Keratinocyte (primary cell): ENCODE measurements at regions not wholly inside any gene's neighbourhood (a gene's known extent, or its start where the extent isn't known, plus 50 kb on each side); places are given as distances from the start of the nearest gene placed in this dataset.

Source experiments
- DNase-seq: peaks from one replicate; pipeline ENCODE4 v3.0.0-alpha.2; 2011; ENCODE audit warnings: low read depth, missing footprints, low spot score
- FAIRE-seq: peaks from 2 replicates; lab custom pipeline; 2011; peaks lifted over from hg19 to GRCh38; lab: Jason Lieb, UNC
- H2AFZ ChIP-seq: 2 replicates; pipeline ENCODE4 v1.6.0; 2012; ENCODE audit warnings: low read length, control low read depth, inconsistent platforms; ENCODE audit not compliant: control insufficient read depth
- H3K27ac ChIP-seq: 2 replicates; pipeline ENCODE4 v1.5.1; 2011; ENCODE audit warnings: low read length; ENCODE audit not compliant: control insufficient read depth, insufficient read depth
- H3K27me3 ChIP-seq: 3 replicates; pipeline ENCODE4 v1.6.0; 2011; ENCODE audit warnings: low read length; ENCODE audit not compliant: control insufficient read depth, insufficient read depth; ENCODE audit errors: extremely low read depth
- H3K36me3 ChIP-seq, 2 experiments: 2 replicates in 1 of 2; 3 replicates in 1 of 2; pipeline ENCODE4 v1.5.1; 2011; ENCODE audit warnings: low read length in 2 of 2, mild to moderate bottlenecking in 1 of 2; ENCODE audit not compliant: control insufficient read depth in 2 of 2, insufficient read depth in 2 of 2; ENCODE audit errors: extremely low read depth in 1 of 2
- H3K4me1 ChIP-seq: 3 replicates; pipeline ENCODE4 v1.5.1; 2011; ENCODE audit warnings: low read length; ENCODE audit not compliant: control insufficient read depth, insufficient read depth; ENCODE audit errors: extremely low read depth
- H3K4me2 ChIP-seq: 3 replicates; pipeline ENCODE4 v1.6.0; 2011; ENCODE audit warnings: low read depth, low read length; ENCODE audit not compliant: control insufficient read depth, insufficient read depth; ENCODE audit errors: extremely low read depth
- H3K4me3 ChIP-seq, 3 experiments: fragments of 200-600 bp in 1 of 3; sonication (generic) in 1 of 3; 2 replicates in 2 of 3; 3 replicates in 1 of 3; pipeline ENCODE4 v1.5.1; 2011 to 2016; ENCODE audit warnings: low read length in 3 of 3, mild to moderate bottlenecking in 3 of 3, control low read depth in 2 of 3, inconsistent platforms in 1 of 3, low read depth in 1 of 3, mixed read lengths in 1 of 3, mixed run types in 1 of 3, moderate library complexity in 1 of 3; ENCODE audit not compliant: control insufficient read depth in 2 of 3, insufficient read depth in 2 of 3; ENCODE audit errors: extremely low read depth in 1 of 3
- H3K79me2 ChIP-seq: 2 replicates; pipeline ENCODE4 v1.6.0; 2012; ENCODE audit warnings: low read length; ENCODE audit not compliant: control insufficient read depth, insufficient read depth
- H3K9ac ChIP-seq: 3 replicates; pipeline ENCODE4 v1.6.0; 2011; ENCODE audit warnings: low read length; ENCODE audit not compliant: control insufficient read depth, insufficient read depth; ENCODE audit errors: extremely low read depth
- H3K9me1 ChIP-seq: 3 replicates; pipeline ENCODE4 v1.6.0; 2011; ENCODE audit warnings: low read length; ENCODE audit not compliant: control insufficient read depth, insufficient read depth; ENCODE audit errors: extremely low read depth
- H3K9me3 ChIP-seq: 2 replicates; pipeline ENCODE4 v1.5.1; 2012; ENCODE audit warnings: low read depth, low read length; ENCODE audit not compliant: control insufficient read depth
- H4K20me1 ChIP-seq: 3 replicates; pipeline ENCODE4 v1.6.0; 2011; ENCODE audit warnings: low read length; ENCODE audit not compliant: control insufficient read depth, insufficient read depth; ENCODE audit errors: extremely low read depth
- EZH2 ChIP-seq: IDR thresholded peaks from one replicate; pipeline ENCODE4 v1.6.1; 2012; ENCODE audit warnings: inconsistent platforms, mild to moderate bottlenecking, low read length, moderate library complexity
- dilution Hi-C: fragments of 300-500 bp; cut with MboI; formaldehyde crosslinking; loops from one replicate; pipeline ENCODE4 v1.7.0; 2020; ENCODE audit warnings: low sequenced_read_pairs; ENCODE audit not compliant: extremely low pct_ligation_motif_present
- TF ChIP-seq, protein P1 (sequence below), 3 experiments: IDR thresholded peaks in 1 of 3; conservative IDR thresholded peaks in 1 of 3; optimal IDR thresholded peaks in 1 of 3; 2 replicates in 2 of 3; 3 replicates in 1 of 3; pipeline versions ENCODE3 to v1.5.1; 2011; ENCODE audit warnings: low read length in 3 of 3, mild to moderate bottlenecking in 3 of 3, moderate library complexity in 2 of 3, control low read depth in 1 of 3, inconsistent platforms in 1 of 3; ENCODE audit not compliant: insufficient read depth in 2 of 3; ENCODE audit errors: extremely low read depth in 1 of 3

DNA sequence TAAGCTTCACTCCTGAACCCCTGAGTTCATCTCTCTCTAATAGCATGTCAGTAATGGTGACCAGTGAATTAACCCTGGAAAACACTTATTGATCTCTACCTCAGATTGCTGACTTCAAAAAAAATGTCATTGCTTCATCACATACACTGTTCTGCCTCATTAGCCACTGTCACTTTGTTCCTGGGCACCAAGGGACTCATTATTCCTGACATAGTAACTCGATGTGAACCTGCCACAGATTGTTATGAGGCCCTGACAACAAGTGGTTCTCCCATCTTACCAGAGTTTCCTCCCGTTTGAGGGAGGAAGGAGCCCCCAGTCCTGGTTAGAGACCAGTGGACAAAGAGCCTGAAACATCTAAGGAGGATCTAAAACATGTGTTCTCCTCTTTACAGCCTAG, 403.3 kb upstream of the SMIM21 start:
- Histone ChIP-seq H3K4me1 (no peaks in the 10 kb centered on the region), H3K4me3 (no peak overlapping the region), H3K9me3 (no peaks in the 10 kb centered on the region), H3K4me2 (no peak overlapping the region), H3K9ac (no peak overlapping the region), H3K27me3 (no peaks in the 10 kb centered on the region), H3K9me1 (no peaks in the 10 kb centered on the region), H2AFZ (no peak overlapping the region), H3K27ac (no peak overlapping the region), H3K36me3 (no peaks in the 10 kb centered on the region), H4K20me1 (no peaks in the 10 kb centered on the region), H3K79me2 (no peaks in the 10 kb centered on the region)
- dilution Hi-C loops = no loop called here
- no peak for DNase-seq
- no peak for FAIRE-seq
- no peak for TF ChIP-seq EZH2
- TF ChIP-seq, protein P1, sequence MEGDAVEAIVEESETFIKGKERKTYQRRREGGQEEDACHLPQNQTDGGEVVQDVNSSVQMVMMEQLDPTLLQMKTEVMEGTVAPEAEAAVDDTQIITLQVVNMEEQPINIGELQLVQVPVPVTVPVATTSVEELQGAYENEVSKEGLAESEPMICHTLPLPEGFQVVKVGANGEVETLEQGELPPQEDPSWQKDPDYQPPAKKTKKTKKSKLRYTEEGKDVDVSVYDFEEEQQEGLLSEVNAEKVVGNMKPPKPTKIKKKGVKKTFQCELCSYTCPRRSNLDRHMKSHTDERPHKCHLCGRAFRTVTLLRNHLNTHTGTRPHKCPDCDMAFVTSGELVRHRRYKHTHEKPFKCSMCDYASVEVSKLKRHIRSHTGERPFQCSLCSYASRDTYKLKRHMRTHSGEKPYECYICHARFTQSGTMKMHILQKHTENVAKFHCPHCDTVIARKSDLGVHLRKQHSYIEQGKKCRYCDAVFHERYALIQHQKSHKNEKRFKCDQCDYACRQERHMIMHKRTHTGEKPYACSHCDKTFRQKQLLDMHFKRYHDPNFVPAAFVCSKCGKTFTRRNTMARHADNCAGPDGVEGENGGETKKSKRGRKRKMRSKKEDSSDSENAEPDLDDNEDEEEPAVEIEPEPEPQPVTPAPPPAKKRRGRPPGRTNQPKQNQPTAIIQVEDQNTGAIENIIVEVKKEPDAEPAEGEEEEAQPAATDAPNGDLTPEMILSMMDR (optimal IDR thresholded peaks at IDR 0.05 in 1 of 3, IDR thresholded peaks at IDR 0.05 in 1 of 3, conservative IDR thresholded peaks at IDR 0.05 in 1 of 3; ENCODE audit: extremely low read depth in 1 of 3, insufficient read depth in 2 of 3, low read length in 3 of 3) = no peak

DNA sequence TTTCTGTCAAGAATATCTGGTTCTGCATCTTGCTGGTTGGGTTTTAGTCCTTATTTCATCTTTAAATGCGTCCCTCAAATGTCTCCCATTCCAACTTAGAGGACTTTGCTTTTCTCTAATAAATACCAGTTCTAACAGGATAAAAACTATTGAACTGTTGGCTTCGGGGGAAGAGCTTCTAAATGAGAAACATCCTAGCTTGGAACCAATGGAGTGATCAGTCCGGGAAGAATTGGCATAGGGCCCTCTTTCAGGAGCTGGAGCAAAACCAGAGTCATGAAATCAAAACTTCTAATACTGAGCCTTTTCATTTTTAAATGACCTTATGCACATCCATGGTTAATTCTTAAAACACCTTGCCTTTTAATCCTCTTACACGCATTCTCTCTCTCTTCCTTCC, 401.6 kb upstream of the SMIM21 start:
- Histone ChIP-seq H3K36me3 (no peaks in the 10 kb centered on the region), H3K79me2 (no peaks in the 10 kb centered on the region), H2AFZ (no peak overlapping the region), H3K4me1 (no peaks in the 10 kb centered on the region), H3K27me3 (no peaks in the 10 kb centered on the region), H3K9me3 (no peaks in the 10 kb centered on the region), H4K20me1 (no peaks in the 10 kb centered on the region), H3K9me1 (no peaks in the 10 kb centered on the region), H3K4me2 (no peak overlapping the region), H3K4me3 (no peak overlapping the region), H3K27ac (no peak overlapping the region), H3K9ac (no peak overlapping the region)
- TF ChIP-seq, protein P1 (optimal IDR thresholded peaks at IDR 0.05 in 1 of 3, IDR thresholded peaks at IDR 0.05 in 1 of 3, conservative IDR thresholded peaks at IDR 0.05 in 1 of 3; ENCODE audit: extremely low read depth in 1 of 3, insufficient read depth in 2 of 3, low read length in 3 of 3) = no peak
- no peak for TF ChIP-seq EZH2
- DNase-seq = no peak
- FAIRE-seq = no peak
- dilution Hi-C loops = no loop called here
